Inflammatory macrophage (primary cell): ENCODE measurements at regions not wholly inside any gene's neighbourhood (a gene's known extent, or its start where the extent isn't known, plus 50 kb on each side); places are given as distances from the start of the nearest gene placed in this dataset.

Experiments
- DNase-seq, 2 donors: peaks; one replicate each; pipeline ENCODE4 v3.0.0-alpha.2; 2020 to 2022

DNA sequence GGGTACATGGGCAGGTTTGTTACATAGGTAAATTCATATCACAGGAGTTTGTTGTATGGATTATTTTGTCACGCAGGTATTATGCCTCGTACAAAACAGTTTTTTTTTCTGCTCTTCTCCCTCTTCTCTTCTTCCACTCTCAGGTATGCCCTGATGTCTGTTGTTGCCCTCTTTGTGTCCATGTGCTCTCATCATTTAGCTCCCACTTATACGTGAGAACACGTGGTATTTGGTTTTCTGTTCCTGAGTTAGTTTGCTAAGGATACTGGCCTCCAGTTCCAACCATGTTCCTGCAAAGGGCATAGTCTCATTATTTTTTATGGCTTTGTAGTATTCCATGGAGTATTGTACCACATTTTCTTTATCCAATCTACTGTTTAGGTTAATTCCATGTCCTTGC is 65.7 kb downstream of the UNC5CL start:
- DNase-seq = no peak

GRCh38 chr6:40972814-40973213 is 66.2 kb downstream of the UNC5CL start:
- no peak for DNase-seq

- DNase-seq = no peak
These were observed 66.8 kb downstream of the UNC5CL start for GRCh38 chr6:40972190-40972589.

- DNase-seq = no peak
These were observed 70.3 kb downstream of the UNC5CL start for GRCh38 chr6:40968620-40969164.

GRCh38 chr6:40966860-40967259 is 72.2 kb downstream of the UNC5CL start:
- no peak for DNase-seq

- no peak for DNase-seq
These were observed 74.0 kb downstream of the UNC5CL start for GRCh38 chr6:40965046-40965445.

DNA sequence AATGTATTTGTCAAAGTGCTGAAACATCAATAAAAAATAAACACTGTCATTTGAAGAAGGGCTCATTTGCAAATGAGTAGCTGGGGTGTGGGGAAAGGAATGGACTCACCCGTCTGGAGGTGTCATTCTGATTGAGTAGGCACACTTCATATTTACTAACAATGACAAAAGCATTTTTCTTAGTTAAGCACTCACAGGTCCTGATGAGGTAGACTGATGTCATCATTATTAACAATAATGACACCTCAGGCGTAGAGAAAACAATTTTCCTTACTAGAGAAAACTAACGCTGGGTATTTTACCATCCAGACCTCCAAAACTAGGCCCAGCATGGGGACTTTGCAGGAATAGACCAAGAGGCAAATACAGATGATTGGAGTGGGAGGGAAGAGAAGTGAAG is 76.0 kb downstream of the UNC5CL start:
- DNase-seq = no peak

DNA sequence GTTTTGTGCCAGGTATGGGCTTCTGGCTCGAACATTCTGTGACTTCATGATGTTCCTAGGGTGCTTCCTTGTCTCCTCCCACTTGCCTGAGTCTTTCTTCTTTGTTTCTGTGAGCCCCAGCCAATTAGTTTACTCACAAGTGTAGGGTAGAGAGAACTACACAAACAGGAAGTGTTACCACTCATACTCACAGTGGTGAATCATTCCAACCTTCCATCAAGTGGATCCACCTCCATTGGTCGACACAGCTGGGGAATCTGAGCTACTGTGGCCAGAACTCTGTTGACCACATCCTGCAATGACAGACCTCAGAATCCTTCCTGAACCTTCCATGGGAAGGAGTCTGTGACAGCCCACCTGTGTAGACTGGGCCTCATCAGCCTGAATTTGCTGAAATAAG is 76.8 kb downstream of the UNC5CL start:
- DNase-seq = peak; percentile 37 to 59

- DNase-seq = no peak
These were observed 77.2 kb downstream of the UNC5CL start for GRCh38 chr6:40961831-40962230.

DNA sequence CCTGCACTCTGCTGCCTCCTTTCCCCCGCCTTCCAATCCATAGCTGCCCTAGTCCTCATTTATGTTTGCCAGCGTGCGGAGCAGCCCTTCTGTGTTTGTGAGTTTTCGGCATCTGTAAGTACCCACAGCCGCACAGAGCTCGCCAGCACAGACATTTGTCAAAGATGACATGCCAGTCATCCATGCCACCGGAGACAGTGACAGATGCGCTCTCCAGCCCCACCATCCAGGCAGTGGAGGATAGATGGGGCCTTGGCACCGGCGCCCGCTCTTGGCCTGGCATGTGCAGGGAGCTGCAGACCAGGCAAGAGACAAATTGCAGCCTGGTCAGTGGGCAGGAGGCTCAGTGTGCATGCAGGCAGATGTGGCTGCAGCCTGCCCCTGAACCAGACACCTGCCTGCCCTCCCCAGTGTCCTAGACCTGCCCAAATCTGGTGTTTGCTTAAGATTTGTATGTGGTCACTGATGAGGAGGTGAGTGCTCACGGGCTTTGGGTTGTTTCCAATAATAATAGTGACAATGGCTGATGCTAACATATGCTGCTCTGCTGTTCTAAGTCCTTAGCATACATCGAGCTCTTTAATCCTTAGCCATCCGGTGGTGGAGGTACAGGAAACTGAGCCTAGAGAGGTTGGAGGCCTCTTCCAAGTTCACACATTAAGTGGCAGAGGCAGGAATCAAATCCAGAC is 78.1 kb downstream of the UNC5CL start:
- DNase-seq = no peak

DNA sequence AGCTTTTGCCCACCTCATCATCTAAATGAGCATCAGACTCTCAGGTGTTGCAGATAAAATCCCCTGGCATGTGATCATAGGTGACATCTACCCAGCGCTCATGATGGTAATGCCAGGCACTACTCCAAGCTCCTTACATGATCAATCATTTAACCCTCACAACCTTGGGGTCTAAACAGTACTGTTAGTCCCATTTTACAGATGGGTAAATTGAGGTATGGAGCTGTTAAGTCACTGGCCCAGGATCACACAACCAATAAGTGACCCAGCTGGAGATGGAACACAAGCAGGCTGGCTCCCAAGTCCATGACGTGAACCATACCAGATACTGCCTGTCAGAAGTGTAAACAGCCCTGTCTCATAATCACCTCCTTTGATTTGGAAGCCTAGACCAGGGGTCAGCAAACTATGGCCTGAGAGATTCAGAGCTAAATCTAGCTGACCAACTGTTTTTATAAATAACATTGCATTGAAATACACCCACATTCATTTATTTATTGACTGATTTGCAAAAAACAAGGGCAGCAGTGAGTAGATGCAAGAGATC is 79.2 kb downstream of the UNC5CL start:
- DNase-seq = no peak

DNA sequence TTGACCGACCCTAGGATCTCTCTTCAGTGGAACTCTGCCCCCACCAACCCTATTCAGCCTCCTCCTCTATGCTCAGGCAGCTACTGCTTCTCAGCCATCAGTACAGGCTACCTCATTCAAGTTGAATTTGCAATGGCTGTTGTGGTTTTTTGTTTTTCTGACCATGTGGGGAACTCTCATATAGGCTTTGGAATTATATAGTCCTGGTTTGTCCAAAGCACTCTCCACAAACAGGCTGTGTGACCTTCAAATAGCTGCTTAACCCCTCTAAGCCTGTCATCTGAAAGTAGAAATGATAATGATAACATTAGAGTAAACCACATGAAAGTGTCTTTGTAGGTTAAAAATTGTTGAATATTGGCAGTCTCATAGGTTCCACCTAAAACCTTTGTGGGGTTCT is 80.3 kb downstream of the UNC5CL start:
- no peak for DNase-seq

- DNase-seq = no peak
These were observed 81.2 kb downstream of the UNC5CL start for GRCh38 chr6:40957616-40958492.

DNA sequence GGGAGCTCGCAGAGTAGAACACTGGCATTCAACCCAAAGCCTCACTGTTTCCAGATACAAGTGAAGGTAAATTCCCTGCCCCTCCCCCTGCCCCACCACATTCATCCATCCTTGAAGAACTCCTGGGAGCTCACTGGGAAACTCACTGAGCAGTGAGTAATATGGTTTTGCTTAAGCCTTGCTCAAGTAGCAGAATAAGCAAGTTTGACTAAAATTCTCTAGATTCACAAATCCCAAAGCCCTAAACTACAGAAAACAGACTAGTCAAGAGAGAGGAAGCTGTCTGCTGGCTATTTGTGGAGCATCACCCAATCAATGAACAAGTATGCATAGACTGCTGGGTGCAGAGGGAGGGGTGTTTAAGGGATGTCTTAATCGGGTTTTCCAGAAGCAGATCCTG is 82.1 kb downstream of the UNC5CL start:
- DNase-seq = no peak

DNA sequence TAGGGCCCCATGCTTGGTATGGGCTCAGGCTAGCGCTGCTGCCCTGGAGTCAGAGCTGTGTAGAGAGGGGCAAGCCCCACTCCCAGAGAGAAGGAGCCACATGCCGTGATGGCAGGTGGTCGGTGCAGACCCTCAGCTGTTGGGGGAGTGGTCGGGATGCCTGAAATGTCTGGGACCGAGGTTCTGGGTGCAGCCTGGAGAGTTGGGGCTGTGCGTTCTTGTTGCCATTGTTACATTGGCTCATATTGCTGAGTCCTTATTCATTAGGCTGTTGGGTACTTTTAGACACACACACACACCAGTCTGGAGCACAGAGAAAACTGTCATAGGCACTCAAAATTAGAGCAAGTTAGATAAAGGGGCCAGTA is 83.9 kb downstream of the UNC5CL start:
- no peak for DNase-seq

- no peak for DNase-seq
These were observed 84.4 kb downstream of the UNC5CL start for GRCh38 chr6:40954446-40955177.

DNA sequence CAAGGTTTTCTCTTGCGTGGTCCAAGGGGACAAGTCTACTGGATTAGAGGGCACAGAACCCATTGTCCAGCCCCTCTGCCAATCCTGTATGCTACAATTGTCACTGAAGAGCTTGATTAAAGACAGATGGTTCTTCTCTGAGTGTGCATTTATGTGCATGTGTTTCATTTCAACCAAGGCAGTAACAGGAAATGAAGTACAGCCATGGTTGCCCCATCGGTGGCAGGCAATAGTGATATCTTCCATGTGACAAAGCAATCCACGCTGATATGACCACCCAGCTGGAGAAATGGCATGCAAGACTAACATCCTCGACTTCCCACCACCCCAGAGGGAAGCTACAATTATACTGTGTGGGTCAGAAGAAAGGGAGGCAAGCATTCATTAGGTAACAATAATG is 85.5 kb downstream of the UNC5CL start:
- DNase-seq = no peak

DNA sequence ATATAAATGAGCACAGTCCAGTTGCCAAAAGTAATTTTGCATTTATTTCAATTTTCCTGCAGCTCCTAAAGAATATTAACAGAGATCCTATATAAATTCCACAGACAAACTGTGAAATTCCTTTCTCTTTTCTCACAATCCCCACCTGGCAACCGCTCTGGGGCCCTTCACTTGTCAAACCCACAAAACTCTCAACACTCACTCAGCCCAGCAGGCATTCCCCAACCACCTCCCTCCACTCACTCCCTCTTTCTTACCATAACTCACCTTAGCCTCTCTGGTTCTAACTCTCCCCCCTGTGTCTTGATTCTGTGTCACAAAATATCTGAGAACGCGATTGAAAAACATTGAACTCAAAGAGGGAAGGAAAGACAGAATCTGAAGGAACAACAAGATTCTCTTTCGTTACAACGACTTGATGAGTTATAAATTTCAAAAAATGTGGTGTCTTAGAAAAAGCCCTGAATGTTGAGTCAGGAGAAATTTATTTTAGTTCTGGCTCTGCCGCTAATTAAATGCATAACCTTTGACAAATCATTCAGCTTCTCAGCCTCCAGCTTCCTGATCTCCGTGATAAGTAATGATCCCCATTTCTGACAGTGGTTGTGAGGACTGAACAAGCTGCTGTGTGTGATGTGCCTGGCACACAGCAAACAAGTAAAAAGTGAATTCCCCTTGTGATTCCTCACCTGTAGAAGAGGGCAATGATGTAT is 87.9 kb downstream of the UNC5CL start:
- no peak for DNase-seq

GRCh38 chr6:40948570-40948969 is 90.5 kb downstream of the UNC5CL start:
- DNase-seq = no peak

DNA sequence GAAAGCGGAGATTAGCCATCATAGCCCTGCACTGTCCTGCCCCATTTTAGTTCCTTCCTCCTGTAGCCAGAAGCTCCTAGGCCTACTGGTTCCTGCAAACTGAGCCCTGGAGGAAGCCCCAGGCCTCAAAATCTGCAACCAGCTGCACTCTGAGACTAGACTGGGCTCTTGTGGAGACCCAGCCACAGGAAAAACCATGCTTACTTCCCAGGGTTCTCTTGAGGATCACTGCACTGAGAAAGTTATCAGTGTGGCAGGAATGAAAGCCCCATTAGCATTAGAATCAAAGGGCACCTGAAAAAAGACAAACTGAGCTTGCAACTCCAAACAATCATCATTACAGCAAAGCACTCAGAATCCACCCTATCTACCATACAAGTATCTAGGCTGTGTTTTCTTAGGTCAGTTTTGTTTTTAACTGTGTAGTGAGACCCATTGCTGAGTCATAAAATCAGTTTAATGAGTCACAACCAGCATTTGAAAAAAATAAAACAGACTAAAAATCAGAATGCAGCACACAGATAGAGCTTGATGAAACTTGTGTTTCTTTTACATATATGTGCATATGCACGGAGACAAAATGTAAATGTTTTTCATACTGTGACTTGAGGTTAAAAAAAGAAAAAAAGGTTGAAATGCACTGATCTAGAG is 91.0 kb downstream of the UNC5CL start:
- DNase-seq = no peak

DNA sequence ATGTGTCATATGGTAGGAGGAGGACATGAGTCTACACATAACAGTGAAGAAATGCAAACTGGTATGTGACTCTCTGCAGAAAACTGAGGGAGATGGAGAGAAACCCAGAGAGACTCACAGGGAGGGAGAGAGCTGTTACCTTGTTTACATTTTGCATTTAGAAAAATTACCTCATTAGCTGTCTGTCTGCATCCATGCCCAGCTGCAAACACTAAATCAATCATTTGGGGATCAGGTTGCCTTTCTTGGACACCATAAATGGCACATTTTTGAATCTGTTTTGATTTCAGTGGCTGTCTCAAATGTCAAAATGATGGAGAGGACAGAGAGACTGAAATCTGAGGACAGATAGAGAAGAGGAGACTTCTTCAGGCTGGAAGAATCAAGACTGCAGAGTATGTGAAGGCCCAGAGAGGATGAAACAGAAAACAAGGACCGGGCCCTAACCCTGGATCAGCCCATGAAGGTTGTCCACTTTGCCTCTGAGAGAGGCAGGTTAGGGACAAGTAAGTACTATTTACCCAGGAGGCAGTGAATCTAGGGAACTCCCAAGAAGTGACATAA is 92.2 kb downstream of the UNC5CL start:
- no peak for DNase-seq
